ENCODE measurements at regions not wholly inside any gene's neighbourhood (a gene's known extent, or its start where the extent isn't known, plus 50 kb on each side); places are given as distances from the start of the nearest gene placed in this dataset.

- no peak for TF ChIP-seq TAF1 (IDR thresholded peaks at IDR 0.05; ENCODE audit: borderline replicate concordance, insufficient read depth, low read length)
- no peak for TF ChIP-seq SIN3A (IDR thresholded peaks at IDR 0.05; ENCODE audit: borderline replicate concordance, insufficient read depth, low read length)
Measured at GRCh38 chr16:63481060-63481459, 1444.8 kb upstream of the CDH8 start.

All from PFSK-1 (cell line).